LNCaP clone FGC (cell line): ENCODE measurements at regions not wholly inside any gene's neighbourhood (a gene's known extent, or its start where the extent isn't known, plus 50 kb on each side); places are given as distances from the start of the nearest gene placed in this dataset.

Source experiments
- DNase-seq: peaks from one replicate; pipeline ENCODE4 v3.0.0-alpha.2; 2011; ENCODE audit warnings: low read depth
- H3K4me3 ChIP-seq: 2 replicates; pipeline ENCODE4 v1.5.1; 2011; ENCODE audit warnings: mild to moderate bottlenecking, low read depth, low read length, control low read depth
- TF ChIP-seq, protein P1 (sequence below): IDR thresholded peaks from 2 replicates; pipeline ENCODE4 v1.5.1; 2012; ENCODE audit warnings: mild to moderate bottlenecking; ENCODE audit not compliant: control insufficient read depth, insufficient read depth; ENCODE audit errors: extremely low read depth

DNA sequence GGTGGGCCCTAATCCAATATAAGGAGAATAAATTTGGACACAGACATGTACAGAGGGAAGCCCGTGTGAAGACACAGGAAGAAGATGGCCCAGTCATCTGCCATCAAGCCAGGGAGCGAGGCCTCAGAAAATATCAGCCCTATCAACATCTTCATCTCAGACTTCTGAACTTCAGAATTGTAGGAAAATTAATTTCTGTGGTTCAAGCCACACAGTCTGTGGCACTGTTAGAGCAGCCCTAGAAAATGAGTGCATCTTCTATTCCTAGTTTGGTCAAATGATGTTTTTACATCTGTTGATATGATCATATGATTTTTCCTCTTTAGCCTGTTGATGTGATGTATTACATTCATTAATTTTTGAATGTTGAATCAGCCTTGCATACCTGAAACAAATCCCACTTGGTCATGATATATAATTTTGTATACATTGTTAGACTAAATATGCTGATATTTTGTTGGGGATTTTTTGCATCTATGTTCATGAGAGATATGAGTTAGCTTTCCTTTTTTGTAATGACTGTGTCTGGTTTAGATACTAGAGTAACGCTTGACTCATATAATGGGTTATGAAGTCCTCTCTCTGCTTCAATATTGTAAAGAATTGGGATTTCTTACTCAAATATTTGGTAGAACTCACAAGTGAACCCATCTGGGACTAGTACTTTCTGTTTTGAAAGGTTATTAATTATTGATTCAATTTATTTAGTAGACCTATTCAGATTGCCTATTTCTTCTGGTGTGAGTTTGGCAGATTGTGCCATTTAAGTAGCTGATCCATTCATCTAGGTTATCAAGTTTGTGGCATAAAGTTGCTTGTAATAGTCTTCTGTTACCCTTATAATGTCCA, 451.4 kb downstream of the EIPR1 start:
- no peak overlapping the region for H3K4me3 ChIP-seq
- TF ChIP-seq, protein P1, sequence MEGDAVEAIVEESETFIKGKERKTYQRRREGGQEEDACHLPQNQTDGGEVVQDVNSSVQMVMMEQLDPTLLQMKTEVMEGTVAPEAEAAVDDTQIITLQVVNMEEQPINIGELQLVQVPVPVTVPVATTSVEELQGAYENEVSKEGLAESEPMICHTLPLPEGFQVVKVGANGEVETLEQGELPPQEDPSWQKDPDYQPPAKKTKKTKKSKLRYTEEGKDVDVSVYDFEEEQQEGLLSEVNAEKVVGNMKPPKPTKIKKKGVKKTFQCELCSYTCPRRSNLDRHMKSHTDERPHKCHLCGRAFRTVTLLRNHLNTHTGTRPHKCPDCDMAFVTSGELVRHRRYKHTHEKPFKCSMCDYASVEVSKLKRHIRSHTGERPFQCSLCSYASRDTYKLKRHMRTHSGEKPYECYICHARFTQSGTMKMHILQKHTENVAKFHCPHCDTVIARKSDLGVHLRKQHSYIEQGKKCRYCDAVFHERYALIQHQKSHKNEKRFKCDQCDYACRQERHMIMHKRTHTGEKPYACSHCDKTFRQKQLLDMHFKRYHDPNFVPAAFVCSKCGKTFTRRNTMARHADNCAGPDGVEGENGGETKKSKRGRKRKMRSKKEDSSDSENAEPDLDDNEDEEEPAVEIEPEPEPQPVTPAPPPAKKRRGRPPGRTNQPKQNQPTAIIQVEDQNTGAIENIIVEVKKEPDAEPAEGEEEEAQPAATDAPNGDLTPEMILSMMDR: no peak
- no peak for DNase-seq

DNA sequence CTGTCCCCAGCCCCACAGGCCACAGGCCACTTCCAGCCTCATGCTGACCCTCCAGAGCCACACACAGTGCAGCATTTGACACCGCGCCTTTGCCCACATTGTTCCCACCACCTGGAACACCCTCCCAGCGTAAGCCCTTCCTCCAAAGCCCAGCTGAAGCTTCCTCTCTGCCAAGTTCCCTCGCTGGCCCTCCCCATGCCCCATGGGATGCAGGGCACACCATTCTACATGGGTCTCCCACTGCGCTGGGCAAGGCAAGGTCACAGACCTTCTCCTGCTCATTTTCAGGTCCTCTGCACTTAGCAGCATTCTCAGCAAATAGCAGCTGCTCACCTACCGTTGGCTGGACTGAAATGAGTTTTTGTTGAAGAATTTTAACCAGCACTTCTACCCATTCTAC, 455.5 kb downstream of the EIPR1 start:
- TF ChIP-seq, protein P1: no peak
- no peak overlapping the region for H3K4me3 ChIP-seq
- DNase-seq: no peak

- H3K4me3 ChIP-seq: no peak overlapping the region
- TF ChIP-seq, protein P1: no peak
- DNase-seq: no peak
Observed at GRCh38 chr2:2921011-2921720, 456.5 kb downstream of the EIPR1 start.

DNA sequence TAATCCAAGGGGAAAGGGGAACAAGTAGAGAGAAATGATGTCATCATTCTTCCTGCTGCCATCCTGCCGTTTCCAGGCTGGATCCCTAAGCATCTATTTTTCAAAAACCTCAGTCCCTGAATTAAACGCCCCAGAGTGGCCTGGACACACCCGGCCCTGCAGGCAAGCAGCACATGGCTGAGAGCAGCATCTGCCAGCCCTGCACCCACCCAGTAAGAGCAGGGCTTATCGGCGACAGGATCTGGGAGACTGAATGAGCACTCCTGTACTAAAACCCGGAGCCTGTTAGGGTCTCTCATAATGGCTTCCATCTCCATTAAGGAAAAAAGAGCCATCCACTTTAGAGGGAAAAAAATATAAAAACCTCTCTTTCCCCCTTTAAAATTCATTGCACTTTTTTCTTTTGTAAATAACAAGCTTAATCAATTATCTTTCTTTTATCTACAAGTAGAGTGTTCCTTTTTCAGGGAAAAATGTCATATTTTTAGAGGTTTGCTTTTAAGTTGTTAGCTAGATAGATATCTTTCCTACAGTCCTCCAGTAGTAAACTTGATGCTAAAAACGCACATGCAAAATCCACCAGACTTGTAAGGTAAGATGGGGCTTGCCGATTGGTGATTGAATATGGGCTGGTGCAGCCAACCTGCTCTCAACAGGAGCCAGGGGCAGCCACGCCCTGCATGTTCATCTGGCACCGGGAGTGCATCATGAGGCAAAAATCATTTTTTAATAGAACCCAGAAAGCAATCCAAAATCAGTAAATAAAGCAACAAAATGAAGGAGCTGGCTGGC, 457.8 kb downstream of the EIPR1 start:
- TF ChIP-seq, protein P1: no peak
- no peak for DNase-seq
- H3K4me3 ChIP-seq: no peak overlapping the region

DNA sequence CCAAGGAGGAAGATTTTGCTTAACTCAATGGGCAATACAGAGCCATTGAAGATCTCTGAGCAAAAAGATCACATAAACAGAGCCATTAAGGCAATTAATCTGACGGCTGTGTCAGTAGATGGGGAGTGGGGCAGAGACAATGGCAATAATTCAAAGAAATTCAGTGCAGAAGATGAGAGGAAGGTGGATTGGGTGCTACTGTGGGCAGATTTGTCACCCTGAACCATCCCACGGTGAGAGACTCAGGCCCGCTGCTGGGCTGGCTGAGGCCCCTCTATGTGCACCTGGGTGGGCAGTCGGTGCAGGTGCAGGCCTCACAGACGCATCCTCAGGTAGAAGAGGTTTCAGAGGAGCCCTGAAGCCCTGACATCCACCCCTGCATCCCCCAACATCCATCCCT, 458.6 kb downstream of the EIPR1 start:
- no peak for DNase-seq
- TF ChIP-seq, protein P1: no peak
- no peak overlapping the region for H3K4me3 ChIP-seq

GRCh38 chr2:2916621-2917020, 461.0 kb downstream of the EIPR1 start:
- no peak overlapping the region for H3K4me3 ChIP-seq
- DNase-seq: no peak
- TF ChIP-seq, protein P1: no peak
